ENCODE measurements at regions not wholly inside any gene's neighbourhood (a gene's known extent, or its start where the extent isn't known, plus 50 kb on each side); places are given as distances from the start of the nearest gene placed in this dataset.

GRCh38 chr14:66306101-66306500 lies 180.1 kb upstream of the CCDC196 start:
- no peak overlapping the region for H3K9ac ChIP-seq (ENCODE audit: control insufficient read depth, insufficient read depth, low read length)
- ChIA-PET SMC1A (ENCODE audit: uncharacterized antibody, unreplicated experiment) (no interaction called here), POLR2A (no interaction called here), CTCF (no interaction called here), RAD21 (ENCODE audit: unreplicated experiment) (no interaction called here)
- no peaks in the 10 kb centered on the region for H3K9me3 ChIP-seq (replicated peaks; ENCODE audit: control insufficient read depth, insufficient read depth, low read length)
- in situ Hi-C loops (cut with MboI) (no loop called here), intact Hi-C loops (cut with micrococcal nuclease; ENCODE audit: unreplicated experiment) (no loop called here)
- H3K36me3 ChIP-seq (ENCODE audit: control insufficient read depth in 2 of 2, insufficient read depth in 2 of 2, low read length in 1 of 2) = no peaks in the 10 kb centered on the region
- H3K4me2 ChIP-seq (ENCODE audit: control insufficient read depth, insufficient read depth) = no peak overlapping the region
- no peaks in the 10 kb centered on the region for H3K4me1 ChIP-seq (ENCODE audit: control insufficient read depth, insufficient read depth, low read length)
- H4K20me1 ChIP-seq (ENCODE audit: control insufficient read depth, insufficient read depth) = no peaks in the 10 kb centered on the region
- no peak for TF ChIP-seq RB1 (IDR thresholded peaks at IDR 0.05; ENCODE audit: borderline replicate concordance)
- TF ChIP-seq YY1 (IDR thresholded peaks at IDR 0.05; ENCODE audit: low read depth, low read length) = no peak
- TF ChIP-seq MTA3 (IDR thresholded peaks at IDR 0.05; ENCODE audit: borderline replicate concordance, low read length) = no peak
- TF ChIP-seq ZBTB33 (IDR thresholded peaks at IDR 0.05) = no peak
- TF ChIP-seq CHD1 (IDR thresholded peaks at IDR 0.05; ENCODE audit: low read depth, low read length) = no peak
- TF ChIP-seq RAD51 (IDR thresholded peaks at IDR 0.05) = no peak
- TF ChIP-seq POLR2AphosphoS5 (IDR thresholded peaks at IDR 0.05; ENCODE audit: low read length) = no peak
- no peak for TF ChIP-seq POU2F2 (IDR thresholded peaks at IDR 0.05; ENCODE audit: borderline replicate concordance, low read depth, low read length)
- TF ChIP-seq ATF2 (IDR thresholded peaks at IDR 0.05; ENCODE audit: low read length) = no peak
- no peak for TF ChIP-seq HDAC6 (IDR thresholded peaks at IDR 0.05; ENCODE audit: unreplicated experiment)
- TF ChIP-seq EP300 (IDR thresholded peaks at IDR 0.05; ENCODE audit: borderline replicate concordance in 1 of 2, control insufficient read depth in 1 of 2, low read depth in 2 of 2, low read length in 2 of 2) = no peak
- no peak for TF ChIP-seq TBL1XR1 (IDR thresholded peaks at IDR 0.05; ENCODE audit: low read depth, low read length)
- no peak for TF ChIP-seq EED (IDR thresholded peaks at IDR 0.05; ENCODE audit: low read depth)
- TF ChIP-seq NR2C2 (IDR thresholded peaks at IDR 0.05; ENCODE audit: borderline replicate concordance, control insufficient read depth, insufficient read length, low read depth) = no peak
- no peak for TF ChIP-seq ZNF24 (IDR thresholded peaks at IDR 0.05)
- no peak for TF ChIP-seq ZSCAN29 (IDR thresholded peaks at IDR 0.05)
- TF ChIP-seq BRCA1 (IDR thresholded peaks at IDR 0.05; ENCODE audit: low read depth, low read length) = no peak
- no peak for TF ChIP-seq JUNB (IDR thresholded peaks at IDR 0.05)
- no peak for TF ChIP-seq ETV6 (conservative IDR thresholded peaks at IDR 0.05 in 1 of 2, IDR thresholded peaks at IDR 0.05 in 1 of 2; ENCODE audit: borderline replicate concordance in 1 of 2, low read depth in 1 of 2)
- no peak for TF ChIP-seq STAT3 (IDR thresholded peaks at IDR 0.05; ENCODE audit: low read depth, low read length)
- no peaks in the 10 kb centered on the region for H3K79me2 ChIP-seq (ENCODE audit: control insufficient read depth, insufficient read depth, low read length)
- H2AFZ ChIP-seq (ENCODE audit: control insufficient read depth, low read depth, low read length) = no peak overlapping the region
- DNase-seq (ENCODE audit: low read depth, low spot score) (no peak), FAIRE-seq (no peak), ATAC-seq (no peak)
- no peak overlapping the region for H3K27ac ChIP-seq (ENCODE audit: control insufficient read depth, insufficient read depth)
- no peak overlapping the region for H3K4me3 ChIP-seq
- BruUV-seq (replicated peaks) = no TSS peak
- no peaks in the 10 kb centered on the region for H3K27me3 ChIP-seq (replicated peaks in 1 of 2; ENCODE audit: control insufficient read depth in 2 of 2, insufficient read depth in 2 of 2, low read length in 1 of 2)

Data from GM12878 (cell line).